ELR (cell line): ENCODE measurements at regions not wholly inside any gene's neighbourhood (a gene's known extent, or its start where the extent isn't known, plus 50 kb on each side); places are given as distances from the start of the nearest gene placed in this dataset.
"Not testable (repeated sequence)": the region's sequence is repeated elsewhere in the genome, so short reads cannot be mapped to it uniquely, and the experiment has no call there.

ENCODE experiments used
- DNase-seq: peaks from one replicate; pipeline ENCODE4 v3.0.0-alpha.2; 2015; ENCODE audit warnings: low read depth

- DNase-seq, result no peak
Observed at GRCh38 chr14:106201376-106201775, 675.0 kb downstream of the TMEM121 start.

GRCh38 chr14:106203438-106203837, 677.1 kb downstream of the TMEM121 start:
- no peak for DNase-seq

GRCh38 chr14:106204063-106204462, 677.7 kb downstream of the TMEM121 start:
- DNase-seq, result no peak

- no peak for DNase-seq
Observed at GRCh38 chr14:106207316-106207715, 680.9 kb downstream of the TMEM121 start.

GRCh38 chr14:106208794-106209193, 682.4 kb downstream of the TMEM121 start:
- no peak for DNase-seq

- DNase-seq, result no peak
Observed at GRCh38 chr14:106209755-106210154, 683.4 kb downstream of the TMEM121 start.

- DNase-seq, result no peak
Observed at GRCh38 chr14:106210650-106211049, 684.3 kb downstream of the TMEM121 start.

- no peak for DNase-seq
Observed at GRCh38 chr14:106211334-106211900, 685.0 kb downstream of the TMEM121 start.

GRCh38 chr14:106215229-106215628, 688.8 kb downstream of the TMEM121 start:
- DNase-seq, result no peak

- no peak for DNase-seq
Observed at GRCh38 chr14:106216679-106217078, 690.3 kb downstream of the TMEM121 start.

- no peak for DNase-seq
Observed at GRCh38 chr14:106218174-106218573, 691.8 kb downstream of the TMEM121 start.

GRCh38 chr14:106222311-106222710, 695.9 kb downstream of the TMEM121 start:
- DNase-seq, result no peak

GRCh38 chr14:106222731-106223130, 696.3 kb downstream of the TMEM121 start:
- no peak for DNase-seq

GRCh38 chr14:106227793-106228192, 701.4 kb downstream of the TMEM121 start:
- DNase-seq, result no peak

- no peak for DNase-seq
Observed at GRCh38 chr14:106228541-106229158, 702.3 kb downstream of the TMEM121 start.

GRCh38 chr14:106230071-106230470, 703.7 kb downstream of the TMEM121 start:
- DNase-seq, result no peak

GRCh38 chr14:106233191-106233590, 706.8 kb downstream of the TMEM121 start:
- not testable (repeated sequence) for DNase-seq

GRCh38 chr14:106234525-106235254, 708.3 kb downstream of the TMEM121 start:
- DNase-seq, result not testable (repeated sequence)

- DNase-seq, result no peak
Observed at GRCh38 chr14:106235356-106236159, 709.2 kb downstream of the TMEM121 start.

- DNase-seq, result no peak
Observed at GRCh38 chr14:106248321-106249192, 722.2 kb downstream of the TMEM121 start.

GRCh38 chr14:106253995-106254394, 727.6 kb downstream of the TMEM121 start:
- not testable (repeated sequence) for DNase-seq
